Keratinocyte (primary cell): ENCODE measurements at regions not wholly inside any gene's neighbourhood (a gene's known extent, or its start where the extent isn't known, plus 50 kb on each side); places are given as distances from the start of the nearest gene placed in this dataset.

ENCODE experiments used
- EZH2 ChIP-seq: IDR thresholded peaks from one replicate; pipeline ENCODE4 v1.6.1; 2012; ENCODE audit warnings: inconsistent platforms, mild to moderate bottlenecking, low read length, moderate library complexity
- TF ChIP-seq, protein P1 (sequence below), 3 experiments: IDR thresholded peaks in 1 of 3; conservative IDR thresholded peaks in 1 of 3; optimal IDR thresholded peaks in 1 of 3; 2 replicates in 2 of 3; 3 replicates in 1 of 3; pipeline versions ENCODE3 to v1.5.1; 2011; ENCODE audit warnings: low read length in 3 of 3, mild to moderate bottlenecking in 3 of 3, moderate library complexity in 2 of 3, control low read depth in 1 of 3, inconsistent platforms in 1 of 3; ENCODE audit not compliant: insufficient read depth in 2 of 3; ENCODE audit errors: extremely low read depth in 1 of 3

DNA sequence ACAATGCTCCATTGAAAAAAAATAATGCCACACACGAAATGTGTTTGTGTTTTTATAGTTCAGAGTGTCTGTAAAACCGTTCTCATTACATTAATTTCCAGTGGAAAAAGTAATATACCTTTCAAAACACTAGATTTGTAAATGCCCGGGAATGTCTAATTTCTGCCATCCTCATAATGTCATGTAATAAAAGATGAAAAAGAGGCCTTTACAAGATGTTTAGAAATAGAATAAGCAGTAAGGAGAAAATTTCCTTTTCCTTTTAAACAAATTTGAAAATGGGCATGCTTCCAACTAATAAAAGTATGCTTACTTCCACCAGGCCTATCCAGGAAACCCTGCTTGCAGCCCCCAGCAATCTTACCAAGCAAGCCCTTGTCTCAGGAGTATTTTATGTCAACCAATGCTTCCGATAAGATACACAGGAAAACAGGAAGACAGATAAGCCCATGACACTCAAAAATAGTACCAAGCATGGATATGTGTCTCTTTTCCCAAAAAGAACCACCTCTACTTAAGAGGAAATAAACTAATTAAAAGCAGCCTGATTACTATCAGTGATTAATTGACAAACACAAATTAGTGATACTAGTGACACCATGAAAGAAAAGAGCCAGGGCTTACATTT lies 894.7 kb upstream of the INTU start:
- TF ChIP-seq EZH2 = no peak
- TF ChIP-seq, protein P1, sequence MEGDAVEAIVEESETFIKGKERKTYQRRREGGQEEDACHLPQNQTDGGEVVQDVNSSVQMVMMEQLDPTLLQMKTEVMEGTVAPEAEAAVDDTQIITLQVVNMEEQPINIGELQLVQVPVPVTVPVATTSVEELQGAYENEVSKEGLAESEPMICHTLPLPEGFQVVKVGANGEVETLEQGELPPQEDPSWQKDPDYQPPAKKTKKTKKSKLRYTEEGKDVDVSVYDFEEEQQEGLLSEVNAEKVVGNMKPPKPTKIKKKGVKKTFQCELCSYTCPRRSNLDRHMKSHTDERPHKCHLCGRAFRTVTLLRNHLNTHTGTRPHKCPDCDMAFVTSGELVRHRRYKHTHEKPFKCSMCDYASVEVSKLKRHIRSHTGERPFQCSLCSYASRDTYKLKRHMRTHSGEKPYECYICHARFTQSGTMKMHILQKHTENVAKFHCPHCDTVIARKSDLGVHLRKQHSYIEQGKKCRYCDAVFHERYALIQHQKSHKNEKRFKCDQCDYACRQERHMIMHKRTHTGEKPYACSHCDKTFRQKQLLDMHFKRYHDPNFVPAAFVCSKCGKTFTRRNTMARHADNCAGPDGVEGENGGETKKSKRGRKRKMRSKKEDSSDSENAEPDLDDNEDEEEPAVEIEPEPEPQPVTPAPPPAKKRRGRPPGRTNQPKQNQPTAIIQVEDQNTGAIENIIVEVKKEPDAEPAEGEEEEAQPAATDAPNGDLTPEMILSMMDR (optimal IDR thresholded peaks at IDR 0.05 in 1 of 3, IDR thresholded peaks at IDR 0.05 in 1 of 3, conservative IDR thresholded peaks at IDR 0.05 in 1 of 3; ENCODE audit: extremely low read depth in 1 of 3, insufficient read depth in 2 of 3, low read length in 3 of 3) = no peak
